SJSA1 (cell line): ENCODE measurements at regions not wholly inside any gene's neighbourhood (a gene's known extent, or its start where the extent isn't known, plus 50 kb on each side); places are given as distances from the start of the nearest gene placed in this dataset.
"Not testable (repeated sequence)": the region's sequence is repeated elsewhere in the genome, so short reads cannot be mapped to it uniquely, and the experiment has no call there.

Experiments used
- DNase-seq, 2 experiments: peaks; one replicate each; pipeline ENCODE4 v3.0.0-alpha.2; 2015 to 2020; ENCODE audit warnings: low spot score in 2 of 2, low read depth in 1 of 2
- H3K27ac ChIP-seq: fragments of 250-450 bp; sonication (Bioruptor Pico); 2 replicates; pipeline ENCODE4 v1.5.1; 2020; ENCODE audit warnings: mild to moderate bottlenecking, moderate library complexity
- H3K27me3 ChIP-seq: fragments of 250-450 bp; sonication (Bioruptor Pico); replicated peaks from 2 replicates; pipeline ENCODE4 v1.5.1; 2020; ENCODE audit warnings: mild to moderate bottlenecking, moderate library complexity
- H3K36me3 ChIP-seq: fragments of 250-450 bp; sonication (Bioruptor Pico); 2 replicates; pipeline ENCODE4 v1.5.1; 2020; ENCODE audit warnings: mild to moderate bottlenecking
- H3K4me1 ChIP-seq: fragments of 250-450 bp; sonication (Bioruptor Pico); replicated peaks from 2 replicates; pipeline ENCODE4 v1.6.1; 2021; ENCODE audit warnings: mild to moderate bottlenecking
- H3K4me3 ChIP-seq: fragments of 250-450 bp; sonication (Bioruptor Pico); 2 replicates; pipeline ENCODE4 v1.5.1; 2020; ENCODE audit warnings: mild to moderate bottlenecking
- H3K9me3 ChIP-seq: fragments of 250-450 bp; sonication (Bioruptor Pico); replicated peaks from 2 replicates; pipeline ENCODE4 v1.5.1; 2020; ENCODE audit warnings: mild to moderate bottlenecking

DNA sequence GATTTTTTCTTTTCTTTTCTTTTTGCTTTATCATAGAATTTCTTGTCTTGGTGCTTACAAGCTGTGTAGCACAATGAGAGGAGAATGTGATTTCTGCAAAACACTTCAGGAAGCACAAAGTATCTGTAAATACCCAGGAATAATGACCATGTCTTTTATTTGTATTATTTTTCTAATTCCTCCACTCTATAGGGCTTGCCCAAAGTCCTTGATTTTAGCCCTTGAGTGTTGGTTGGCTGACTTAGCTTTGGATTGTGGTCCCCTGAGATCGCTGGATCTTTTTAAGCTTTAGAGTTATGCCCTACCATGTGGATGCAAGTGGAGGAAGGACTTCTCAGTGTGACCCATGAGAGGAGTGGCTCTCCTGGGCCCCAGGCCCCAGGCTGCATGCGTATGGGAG is 52.2 kb downstream of the HOXC4 start:
- not testable (repeated sequence) for H3K9me3 ChIP-seq, H3K4me1 ChIP-seq, H3K27me3 ChIP-seq, H3K4me3 ChIP-seq, H3K36me3 ChIP-seq, H3K27ac ChIP-seq, DNase-seq

DNA sequence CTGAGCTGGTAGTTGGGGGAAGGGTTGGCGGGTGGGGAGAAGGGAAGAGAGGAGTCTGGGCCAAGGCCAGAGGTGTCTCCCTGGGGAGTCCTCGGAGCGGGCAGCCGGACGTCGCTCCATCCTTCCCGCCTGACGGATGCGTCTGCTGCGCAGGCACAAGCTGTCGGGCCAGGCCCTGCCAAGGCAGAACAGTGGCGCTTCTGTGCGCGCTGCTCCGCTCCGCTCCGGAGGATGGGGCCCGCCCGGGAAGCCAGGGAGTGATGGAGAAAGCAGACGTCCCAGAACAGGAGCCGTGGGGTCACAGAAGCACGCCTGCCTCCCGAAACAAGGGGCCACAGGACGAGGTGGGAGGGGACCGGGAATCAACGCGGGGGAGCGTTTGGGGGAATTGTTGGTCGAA is 52.6 kb downstream of the HOXC4 start:
- H3K4me3 ChIP-seq, H3K27ac ChIP-seq, H3K36me3 ChIP-seq, H3K27me3 ChIP-seq, H3K4me1 ChIP-seq, DNase-seq, H3K9me3 ChIP-seq: not testable (repeated sequence)

DNA sequence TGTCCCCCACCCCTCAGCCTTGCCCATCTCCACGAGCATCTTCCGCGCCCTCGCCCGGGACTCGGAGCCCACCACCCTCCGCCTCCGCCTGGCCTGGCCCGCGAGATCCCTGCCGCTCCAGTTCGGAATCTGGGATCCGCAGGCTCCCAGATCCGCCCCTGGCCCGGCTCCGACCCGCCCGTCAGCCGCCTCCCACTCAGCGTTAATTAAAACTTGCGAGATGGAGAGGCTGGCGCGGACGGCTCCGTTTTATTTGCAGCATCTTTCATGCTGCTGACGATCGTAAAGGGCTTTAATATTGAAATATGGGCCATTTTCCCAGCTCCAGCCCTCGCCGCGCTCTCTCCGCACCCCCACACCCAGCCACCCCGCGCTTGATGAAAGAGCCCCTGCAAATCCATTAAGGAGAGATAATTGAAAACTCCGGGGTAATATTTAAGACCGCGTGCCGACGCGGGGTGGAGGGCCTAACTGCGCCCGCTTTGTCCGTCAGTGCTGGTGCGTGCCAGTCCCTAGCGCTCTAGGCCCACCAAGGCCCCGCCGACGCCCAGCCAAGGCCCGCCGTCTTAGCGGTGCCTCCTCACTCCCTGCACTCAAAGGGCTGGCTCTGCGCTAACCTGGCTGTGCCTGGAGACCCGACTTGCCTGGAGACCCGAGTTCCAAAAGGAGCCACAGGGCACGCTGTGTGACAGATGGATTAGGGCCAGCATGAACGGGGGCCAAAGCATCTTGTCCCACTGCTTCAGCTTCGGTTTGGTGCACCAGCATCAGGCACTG is 53.4 kb downstream of the HOXC4 start:
- not testable (repeated sequence) for H3K9me3 ChIP-seq, H3K36me3 ChIP-seq, H3K27me3 ChIP-seq, DNase-seq, H3K4me3 ChIP-seq, H3K4me1 ChIP-seq, H3K27ac ChIP-seq

DNA sequence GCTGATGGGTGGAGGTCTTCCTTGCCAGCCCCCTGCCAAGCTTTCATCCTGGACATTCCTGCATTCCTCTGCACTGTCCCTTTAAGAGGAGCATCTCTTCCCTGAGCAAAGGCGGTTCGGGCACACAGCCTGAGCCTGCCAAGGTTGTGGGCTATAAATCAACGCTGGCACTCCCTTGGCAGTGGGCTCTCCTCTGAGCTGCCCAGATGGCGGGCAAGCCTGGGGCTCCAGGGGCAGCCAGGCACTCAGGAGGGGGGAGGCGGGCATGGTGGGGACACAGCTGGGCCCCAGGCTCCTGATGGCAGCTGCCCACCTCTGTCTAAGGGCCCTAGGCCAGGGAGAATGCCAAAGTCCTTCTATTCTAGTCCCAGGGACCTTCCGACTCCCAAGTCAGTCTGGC is 58.7 kb downstream of the HOXC4 start:
- not testable (repeated sequence) for H3K4me3 ChIP-seq, H3K9me3 ChIP-seq, H3K27ac ChIP-seq, H3K36me3 ChIP-seq, DNase-seq, H3K4me1 ChIP-seq, H3K27me3 ChIP-seq

DNA sequence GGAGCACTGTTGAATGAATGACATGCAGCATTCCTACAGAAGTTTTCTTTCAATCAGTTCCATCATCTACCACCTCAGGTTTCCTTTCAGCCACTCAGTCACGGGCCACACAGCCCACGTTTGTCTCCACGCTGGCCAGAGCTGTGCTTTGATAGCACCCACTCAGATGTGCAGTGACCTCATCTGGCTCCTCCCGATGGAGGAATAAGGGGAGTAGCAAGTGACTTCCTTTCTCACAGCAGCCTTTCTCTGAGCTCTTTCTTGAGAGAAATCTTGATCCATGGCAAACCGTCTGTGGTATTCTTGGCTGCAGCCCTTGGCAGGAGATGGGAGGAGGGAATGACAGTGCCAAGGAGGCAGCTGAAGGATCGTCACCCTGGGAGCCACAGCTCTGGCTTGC is 62.4 kb downstream of the HOXC4 start:
- not testable (repeated sequence) for H3K4me3 ChIP-seq, DNase-seq, H3K4me1 ChIP-seq, H3K9me3 ChIP-seq, H3K27me3 ChIP-seq, H3K27ac ChIP-seq, H3K36me3 ChIP-seq

DNA sequence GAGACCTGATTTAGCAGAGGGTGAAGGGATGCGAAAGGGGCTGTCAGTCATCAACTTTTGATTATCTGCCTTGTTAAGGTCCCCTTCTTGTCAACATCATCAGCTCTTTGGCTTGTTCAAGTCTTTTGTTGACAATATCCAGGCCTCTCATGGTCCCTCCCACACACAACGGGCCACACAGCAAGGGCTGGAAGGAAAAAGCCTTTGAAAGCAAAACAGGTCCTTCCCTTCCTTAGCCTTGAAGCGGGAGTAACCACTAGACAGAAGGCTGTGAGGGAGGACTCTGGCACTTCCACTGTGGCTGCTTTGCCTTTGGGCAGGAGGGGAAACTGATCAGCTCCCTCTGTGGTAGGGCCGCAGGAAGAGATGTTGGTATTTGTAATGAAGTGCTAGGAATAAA is 63.8 kb downstream of the HOXC4 start:
- H3K27ac ChIP-seq, H3K36me3 ChIP-seq, H3K4me3 ChIP-seq, H3K9me3 ChIP-seq, DNase-seq, H3K4me1 ChIP-seq, H3K27me3 ChIP-seq: not testable (repeated sequence)

DNA sequence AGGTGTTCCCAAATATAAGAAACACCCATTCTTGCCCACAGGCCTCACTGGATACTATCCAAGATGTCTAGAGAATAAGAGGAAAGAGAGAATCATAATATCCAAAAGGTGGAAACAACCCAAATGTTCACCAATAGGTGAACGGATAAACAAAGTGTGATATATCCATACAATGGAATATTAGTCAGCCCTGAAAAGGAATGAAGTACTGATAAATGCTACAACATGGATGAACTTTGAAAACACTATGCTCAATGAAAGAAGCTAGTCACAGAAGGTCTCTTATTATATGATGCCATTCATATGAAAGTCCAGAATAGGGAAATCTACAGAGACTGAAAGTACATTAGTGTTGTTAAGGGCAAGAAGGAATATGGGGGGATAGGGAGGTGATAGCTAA is 65.4 kb downstream of the HOXC4 start:
- H3K27ac ChIP-seq, H3K9me3 ChIP-seq, H3K27me3 ChIP-seq, H3K4me3 ChIP-seq, H3K4me1 ChIP-seq, H3K36me3 ChIP-seq, DNase-seq: not testable (repeated sequence)

DNA sequence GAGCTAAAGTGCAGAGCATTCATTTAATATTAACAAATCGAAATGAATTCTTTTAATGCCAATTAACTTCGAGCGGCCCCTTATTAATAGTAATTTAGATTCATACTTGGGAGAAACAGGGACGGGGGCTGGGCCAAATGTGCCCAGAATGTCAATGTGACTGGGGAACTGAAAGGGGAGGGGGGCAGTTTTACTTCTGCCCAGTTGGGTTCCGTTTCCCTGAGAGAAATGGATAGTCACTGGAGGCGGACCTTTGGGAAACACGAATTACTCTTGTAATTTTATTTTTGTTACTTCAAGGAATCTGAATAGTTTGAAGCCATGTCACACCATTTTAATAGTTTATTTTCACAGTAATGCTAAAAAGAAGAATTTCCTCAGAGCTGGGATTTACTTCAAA is 64.8 kb downstream of the SMUG1 start:
- not testable (repeated sequence) for H3K9me3 ChIP-seq, H3K27me3 ChIP-seq

DNA sequence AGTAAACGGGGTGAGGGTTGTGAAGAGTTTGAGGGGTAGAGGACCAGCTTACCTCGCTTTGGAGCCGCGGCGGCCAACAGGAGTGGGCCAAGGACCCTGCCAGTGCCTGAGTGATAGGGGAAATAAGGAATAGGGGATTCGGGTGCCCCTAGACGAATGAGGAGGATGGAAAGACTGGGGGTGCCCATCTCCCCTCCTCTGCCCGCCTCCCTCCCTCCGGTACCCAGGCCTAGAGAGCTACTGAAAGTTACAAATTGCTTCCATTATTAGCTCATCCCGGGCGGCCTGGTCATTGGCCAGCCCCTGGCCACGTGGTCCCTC is 63.1 kb downstream of the SMUG1 start:
- Histone ChIP-seq H3K4me3 (peak overlapping the region; percentile 42), H3K4me1 (peaks cover 12% of the 10 kb centered on the region)
- H3K36me3 ChIP-seq, H3K9me3 ChIP-seq, H3K27me3 ChIP-seq, H3K27ac ChIP-seq, DNase-seq: not testable (repeated sequence)

More for the DNA sequence above, 64.8 kb downstream of the SMUG1 start:
- DNase-seq, H3K27ac ChIP-seq, H3K36me3 ChIP-seq, H3K4me3 ChIP-seq: not testable (repeated sequence)
- peaks cover 12% of the 10 kb centered on the region for H3K4me1 ChIP-seq

DNA sequence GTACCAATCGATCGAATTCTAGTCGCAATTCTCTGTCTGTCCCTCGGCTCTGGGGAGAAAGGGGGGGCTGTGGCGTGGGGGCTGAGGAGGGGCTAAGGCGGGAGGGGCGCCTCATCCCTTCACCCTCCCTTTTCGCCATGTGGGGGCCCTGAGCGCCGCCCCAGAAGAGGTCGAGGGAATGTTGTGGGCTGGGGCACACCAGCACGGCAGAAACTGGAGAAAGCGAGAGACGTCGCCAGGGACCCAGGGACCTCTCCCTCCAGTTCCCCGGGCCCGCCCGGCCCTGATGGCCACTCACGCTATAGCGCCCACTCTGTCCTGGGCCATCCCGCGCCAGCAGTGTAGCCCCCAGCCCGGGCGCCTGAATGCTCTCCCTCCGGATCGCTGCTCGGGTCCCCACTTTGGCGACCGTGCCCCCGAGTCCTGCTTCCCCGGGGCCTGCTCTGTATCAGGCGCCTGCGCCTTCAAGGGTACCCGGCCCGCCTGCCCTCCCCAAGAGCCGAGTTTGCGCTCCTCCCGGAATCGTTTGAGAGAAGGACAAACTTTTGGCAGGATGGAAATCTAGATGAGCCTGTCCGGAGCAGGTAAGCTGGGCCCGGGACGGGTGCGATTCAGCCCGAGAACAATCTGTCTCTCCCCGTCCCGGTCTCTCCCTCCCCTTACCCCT is 62.6 kb downstream of the SMUG1 start:
- H3K27ac ChIP-seq = no peak overlapping the region
- H3K4me1 ChIP-seq = peaks cover 12% of the 10 kb centered on the region
- peaks cover 8% of the 10 kb centered on the region for H3K27me3 ChIP-seq
- DNase-seq = peak in 1 of 2 experiments; percentile 24
- no peaks in the 10 kb centered on the region for H3K36me3 ChIP-seq
- H3K9me3 ChIP-seq = no peaks in the 10 kb centered on the region
- H3K4me3 ChIP-seq = peak overlapping the region; percentile 42

DNA sequence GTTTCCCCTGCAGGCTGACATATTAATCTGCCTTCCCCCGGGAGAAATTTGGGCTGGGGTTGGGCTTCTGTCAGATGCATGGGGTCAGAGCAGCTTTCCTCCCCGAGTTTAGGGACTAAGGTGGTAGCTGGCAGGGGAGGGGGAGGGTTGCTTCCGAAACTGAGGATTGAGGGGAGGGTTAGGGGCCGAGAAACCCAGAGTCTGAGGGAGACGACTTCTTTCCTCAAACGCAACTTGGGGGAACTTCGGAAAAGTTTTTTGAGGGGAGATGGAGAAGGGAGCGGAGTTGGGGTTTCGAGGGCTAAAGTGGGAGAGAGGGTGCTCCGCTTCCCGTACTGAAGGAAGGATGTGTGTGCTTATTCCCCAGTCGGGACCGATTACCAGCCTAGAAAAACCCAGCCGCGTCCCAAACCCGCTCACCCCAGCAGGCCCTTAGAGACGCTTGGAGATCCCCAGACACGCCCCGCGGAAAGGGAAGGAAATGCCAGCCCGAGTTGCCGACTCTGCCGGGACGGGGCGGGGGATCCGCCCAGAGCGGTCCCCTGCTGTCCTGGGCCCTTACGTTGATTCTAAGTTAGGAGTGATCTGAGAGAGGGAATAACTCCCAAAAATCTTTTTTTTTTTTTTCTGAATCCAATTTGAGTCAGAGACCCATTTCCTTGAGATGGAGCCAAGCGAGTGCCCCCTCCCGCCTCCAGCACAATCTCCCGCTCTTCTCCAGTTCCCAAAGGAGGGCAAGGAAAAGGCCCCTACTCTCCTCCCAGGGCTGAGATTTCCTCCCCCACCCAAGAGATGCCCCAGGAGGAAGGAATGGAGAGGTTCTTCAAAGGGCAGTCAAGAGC is 61.9 kb downstream of the SMUG1 start:
- Histone ChIP-seq H3K27me3 (peaks cover 8% of the 10 kb centered on the region), H3K4me3 (peak overlapping the region; percentile 42), H3K4me1 (peaks cover 12% of the 10 kb centered on the region), H3K27ac (no peak overlapping the region), H3K36me3 (no peaks in the 10 kb centered on the region), H3K9me3 (no peaks in the 10 kb centered on the region)
- DNase-seq = no peak

DNA sequence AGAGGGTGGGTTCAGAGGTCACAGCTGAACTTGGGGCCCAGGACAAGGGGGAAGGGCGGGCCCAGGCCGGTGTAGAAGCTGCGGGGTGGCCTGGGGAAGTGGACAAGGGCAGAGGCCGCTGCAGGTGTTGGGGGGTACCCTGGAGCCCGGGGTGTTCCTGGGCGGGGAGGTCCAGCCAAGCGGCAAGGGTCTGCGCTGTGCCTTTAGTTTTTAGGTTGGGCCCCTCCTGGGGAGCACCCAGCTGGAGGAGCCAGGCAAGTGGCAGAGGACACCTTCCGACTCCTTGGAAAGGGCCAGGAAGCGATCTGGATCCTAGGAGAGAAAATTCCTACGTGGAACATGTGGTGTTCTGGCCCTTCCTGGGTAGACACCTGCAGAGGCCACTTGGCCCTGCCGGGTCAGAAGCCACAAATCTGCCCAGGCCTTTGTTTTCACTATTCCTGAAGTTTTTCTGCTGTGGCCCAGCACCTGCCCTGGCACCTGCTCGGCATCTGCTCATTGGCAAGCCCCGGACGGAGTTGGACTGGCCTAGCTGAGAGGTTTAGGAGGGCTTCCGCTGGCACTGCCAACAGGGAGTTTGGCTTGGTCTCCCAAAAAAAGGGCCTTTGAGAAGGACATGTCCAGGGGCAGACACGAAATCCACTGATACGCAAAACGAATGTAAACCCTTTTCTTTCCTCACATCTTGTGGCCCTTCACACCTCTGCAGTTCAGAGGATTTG is 61.1 kb downstream of the SMUG1 start:
- H3K9me3 ChIP-seq = no peaks in the 10 kb centered on the region
- no peak overlapping the region for H3K27ac ChIP-seq
- no peaks in the 10 kb centered on the region for H3K36me3 ChIP-seq
- H3K27me3 ChIP-seq = peaks cover 8% of the 10 kb centered on the region
- DNase-seq = no peak
- H3K4me1 ChIP-seq = peaks cover 12% of the 10 kb centered on the region
- H3K4me3 ChIP-seq = no peak overlapping the region

DNA sequence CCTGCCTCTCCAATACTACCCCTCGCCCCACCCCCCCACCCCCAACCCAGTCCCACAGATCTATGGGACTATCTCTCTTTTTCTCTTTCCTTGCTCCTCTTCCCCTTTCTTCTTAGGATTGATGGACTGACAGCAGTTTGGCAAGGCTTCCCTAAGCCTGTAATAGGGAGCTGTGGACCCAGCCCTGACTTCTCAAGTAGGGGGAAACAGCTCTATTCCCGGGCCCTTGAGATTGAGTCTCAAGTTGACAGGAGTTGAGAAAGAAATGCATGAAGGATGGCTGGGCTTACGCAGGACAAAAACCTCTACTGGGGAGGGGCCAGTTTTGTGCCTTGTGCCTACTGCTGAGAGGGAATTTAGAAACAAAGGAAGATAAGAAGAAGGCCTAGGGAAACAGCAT is 60.4 kb downstream of the SMUG1 start:
- Histone ChIP-seq H3K27ac (no peak overlapping the region), H3K27me3 (peaks cover 8% of the 10 kb centered on the region), H3K4me3 (no peak overlapping the region), H3K36me3 (no peaks in the 10 kb centered on the region), H3K9me3 (no peaks in the 10 kb centered on the region), H3K4me1 (peaks cover 12% of the 10 kb centered on the region)
- DNase-seq = no peak
